NB4 (cell line): ENCODE measurements at regions not wholly inside any gene's neighbourhood (a gene's known extent, or its start where the extent isn't known, plus 50 kb on each side); places are given as distances from the start of the nearest gene placed in this dataset.

Source experiments
- CTCF ChIP-seq: IDR thresholded peaks from one replicate; pipeline ENCODE4 v1.5.1; 2012; ENCODE audit warnings: low read depth, low read length
- MAX ChIP-seq: IDR thresholded peaks from 2 replicates; pipeline ENCODE4 v1.6.1; 2011; ENCODE audit warnings: low read depth, low read length
- MYC ChIP-seq: IDR thresholded peaks from 2 replicates; pipeline ENCODE4 v1.6.1; 2011; ENCODE audit warnings: low read depth, low read length
- POLR2A ChIP-seq: IDR thresholded peaks from 2 replicates; pipeline ENCODE4 v1.6.1; 2011; ENCODE audit warnings: mild to moderate bottlenecking; ENCODE audit not compliant: insufficient read length; ENCODE audit errors: extremely low read depth

- TF ChIP-seq POLR2A (no peak), CTCF (no peak), MAX (no peak), MYC (no peak)
Observed at GRCh38 chr3:66836363-66837152, 161.5 kb upstream of the KBTBD8 start.
